ENCODE measurements at regions not wholly inside any gene's neighbourhood (a gene's known extent, or its start where the extent isn't known, plus 50 kb on each side); places are given as distances from the start of the nearest gene placed in this dataset.

GRCh38 chr5:124873713-124874112 lies 127.3 kb upstream of the ZNF608 start:
- Mint-ChIP-seq H3K36me3 (no peaks in the 10 kb centered on the region), H3K27me3 (no peaks in the 10 kb centered on the region)

GRCh38 chr5:124876566-124876965 lies 130.1 kb upstream of the ZNF608 start:
- no peaks in the 10 kb centered on the region for H3K4me1 ChIP-seq (ENCODE audit: control insufficient read depth, insufficient read depth, low read length, poor library complexity, severe bottlenecking)
- no peaks in the 10 kb centered on the region for H3K36me3 ChIP-seq (ENCODE audit: control insufficient read depth, insufficient read depth, low read length)
- no peaks in the 10 kb centered on the region for H3K27me3 Mint-ChIP-seq
- no peak overlapping the region for H3K27ac ChIP-seq (ENCODE audit: insufficient read depth, low read length, poor library complexity, severe bottlenecking)
- ATAC-seq (ENCODE audit: low read depth in 2 of 2) (no peak), DNase-seq (no peak)
- no peaks in the 10 kb centered on the region for H3K4me1 Mint-ChIP-seq
- no peak overlapping the region for H3K4me3 Mint-ChIP-seq
- H3K27ac Mint-ChIP-seq, result no peak overlapping the region
- no peaks in the 10 kb centered on the region for H3K36me3 Mint-ChIP-seq
- peaks cover 0 to 4% (median 0%) of the 10 kb centered on the region in 7 donors for H3K9me3 Mint-ChIP-seq
- no peaks in the 10 kb centered on the region for H3K9me3 ChIP-seq (ENCODE audit: control insufficient read depth in 2 of 2, low read length in 2 of 2)
- H3K27me3 ChIP-seq (ENCODE audit: control insufficient read depth, insufficient read depth, low read length), result no peaks in the 10 kb centered on the region
- no peak overlapping the region for H3K4me3 ChIP-seq (ENCODE audit: low read depth, low read length)

More at GRCh38 chr5:124873713-124874112, 127.3 kb upstream of the ZNF608 start:
- H3K9me3 ChIP-seq (ENCODE audit: control insufficient read depth in 2 of 2, low read length in 2 of 2), result no peaks in the 10 kb centered on the region
- Mint-ChIP-seq H3K9me3 (peaks cover 0 to 4% (median 0%) of the 10 kb centered on the region in 7 donors), H3K27ac (no peak overlapping the region), H3K4me1 (no peaks in the 10 kb centered on the region), H3K4me3 (no peak overlapping the region)
- DNase-seq, result no peak
- no peaks in the 10 kb centered on the region for H3K4me1 ChIP-seq (ENCODE audit: control insufficient read depth, insufficient read depth, low read length, poor library complexity, severe bottlenecking)
- no peaks in the 10 kb centered on the region for H3K36me3 ChIP-seq (ENCODE audit: control insufficient read depth, insufficient read depth, low read length)
- H3K27ac ChIP-seq (ENCODE audit: insufficient read depth, low read length, poor library complexity, severe bottlenecking), result no peak overlapping the region
- no peak overlapping the region for H3K4me3 ChIP-seq (ENCODE audit: low read depth, low read length)
- H3K27me3 ChIP-seq (ENCODE audit: control insufficient read depth, insufficient read depth, low read length), result no peaks in the 10 kb centered on the region
- no peak for ATAC-seq (ENCODE audit: low read depth in 2 of 2)

DNA sequence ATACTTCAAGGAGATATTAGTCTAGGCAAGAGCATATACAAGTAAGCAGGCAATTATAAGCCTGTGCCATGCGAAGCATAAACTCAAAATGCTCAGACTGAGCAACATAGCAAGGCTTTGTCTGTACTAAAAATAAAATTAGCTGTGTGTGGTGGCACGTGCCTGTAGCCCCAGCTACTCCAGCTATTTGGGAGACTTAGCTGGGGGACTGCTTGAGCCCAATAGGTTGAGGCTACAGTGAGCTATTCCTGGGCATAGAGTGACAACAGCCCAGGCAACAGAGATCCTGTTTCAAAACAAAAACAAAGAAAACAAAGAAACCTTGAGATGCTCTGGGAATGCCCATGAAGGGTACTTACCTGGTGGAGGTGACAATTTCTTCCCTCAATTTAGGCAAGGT lies 130.5 kb upstream of the ZNF608 start:
- peaks cover 0 to 4% (median 0%) of the 10 kb centered on the region in 7 donors for H3K9me3 Mint-ChIP-seq
- H3K27ac Mint-ChIP-seq, result no peak overlapping the region
- H3K27me3 Mint-ChIP-seq, result no peaks in the 10 kb centered on the region
- no peaks in the 10 kb centered on the region for H3K4me1 Mint-ChIP-seq
- Histone ChIP-seq H3K4me3 (ENCODE audit: low read depth, low read length) (no peak overlapping the region), H3K27ac (ENCODE audit: insufficient read depth, low read length, poor library complexity, severe bottlenecking) (no peak overlapping the region), H3K36me3 (ENCODE audit: control insufficient read depth, insufficient read depth, low read length) (no peaks in the 10 kb centered on the region), H3K4me1 (ENCODE audit: control insufficient read depth, insufficient read depth, low read length, poor library complexity, severe bottlenecking) (no peaks in the 10 kb centered on the region), H3K27me3 (ENCODE audit: control insufficient read depth, insufficient read depth, low read length) (no peaks in the 10 kb centered on the region), H3K9me3 (ENCODE audit: control insufficient read depth in 2 of 2, low read length in 2 of 2) (no peaks in the 10 kb centered on the region)
- H3K36me3 Mint-ChIP-seq, result no peaks in the 10 kb centered on the region
- ATAC-seq (ENCODE audit: low read depth in 2 of 2) (no peak), DNase-seq (no peak)
- H3K4me3 Mint-ChIP-seq, result no peak overlapping the region

GRCh38 chr5:124877501-124878146 lies 131.2 kb upstream of the ZNF608 start:
- no peaks in the 10 kb centered on the region for H3K36me3 Mint-ChIP-seq
- H3K4me1 ChIP-seq (ENCODE audit: control insufficient read depth, insufficient read depth, low read length, poor library complexity, severe bottlenecking), result no peaks in the 10 kb centered on the region
- no peaks in the 10 kb centered on the region for H3K36me3 ChIP-seq (ENCODE audit: control insufficient read depth, insufficient read depth, low read length)
- H3K9me3 Mint-ChIP-seq, result peaks cover 0 to 4% (median 0%) of the 10 kb centered on the region in 7 donors
- DNase-seq (no peak), ATAC-seq (ENCODE audit: low read depth in 2 of 2) (no peak)
- no peak overlapping the region for H3K4me3 Mint-ChIP-seq
- no peaks in the 10 kb centered on the region for H3K27me3 Mint-ChIP-seq
- H3K27ac ChIP-seq (ENCODE audit: insufficient read depth, low read length, poor library complexity, severe bottlenecking), result no peak overlapping the region
- no peak overlapping the region for H3K27ac Mint-ChIP-seq
- no peaks in the 10 kb centered on the region for H3K4me1 Mint-ChIP-seq
- no peak overlapping the region for H3K4me3 ChIP-seq (ENCODE audit: low read depth, low read length)
- no peaks in the 10 kb centered on the region for H3K9me3 ChIP-seq (ENCODE audit: control insufficient read depth in 2 of 2, low read length in 2 of 2)
- H3K27me3 ChIP-seq (ENCODE audit: control insufficient read depth, insufficient read depth, low read length), result no peaks in the 10 kb centered on the region

DNA sequence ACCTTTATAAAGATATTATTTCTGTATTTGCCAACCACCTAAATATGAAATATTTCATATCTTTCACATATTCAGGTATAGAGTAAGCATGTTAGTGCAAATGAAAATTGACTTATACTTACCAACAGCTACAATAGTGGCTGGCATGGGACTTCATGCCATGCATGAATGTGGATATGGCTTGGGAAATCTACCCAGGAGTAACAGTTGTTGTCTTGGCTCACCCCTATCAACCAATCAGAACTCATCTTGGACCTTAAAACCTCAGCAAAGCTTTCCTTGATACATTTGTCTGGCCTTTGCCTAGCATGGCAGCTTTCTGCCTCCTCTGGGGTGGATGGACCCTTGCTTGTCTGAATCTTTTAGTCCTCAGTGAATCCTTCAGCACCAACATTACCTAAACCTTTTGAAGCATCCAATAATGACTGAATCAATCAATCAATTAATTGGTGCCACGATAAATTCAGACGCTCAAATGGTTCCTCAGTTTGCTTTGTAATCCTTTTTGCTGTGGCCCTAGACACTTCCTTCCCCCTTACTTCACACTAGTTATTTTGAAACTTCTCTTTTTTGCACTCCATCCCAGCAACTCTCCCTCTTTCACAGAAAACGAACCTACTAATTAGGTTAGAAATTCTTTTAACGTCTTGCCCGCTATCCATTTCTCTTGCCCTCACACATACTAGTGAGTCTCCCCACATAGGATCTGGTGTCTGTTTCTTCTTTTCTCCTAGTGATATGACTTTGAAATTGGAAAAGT lies 132.3 kb upstream of the ZNF608 start:
- no peaks in the 10 kb centered on the region for H3K4me1 ChIP-seq (ENCODE audit: control insufficient read depth, insufficient read depth, low read length, poor library complexity, severe bottlenecking)
- DNase-seq (no peak), ATAC-seq (ENCODE audit: low read depth in 2 of 2) (no peak)
- H3K36me3 ChIP-seq (ENCODE audit: control insufficient read depth, insufficient read depth, low read length), result no peaks in the 10 kb centered on the region
- peaks cover 0 to 4% (median 0%) of the 10 kb centered on the region in 7 donors for H3K9me3 Mint-ChIP-seq
- no peaks in the 10 kb centered on the region for H3K36me3 Mint-ChIP-seq
- H3K9me3 ChIP-seq (ENCODE audit: control insufficient read depth in 2 of 2, low read length in 2 of 2), result no peaks in the 10 kb centered on the region
- no peak overlapping the region for H3K4me3 ChIP-seq (ENCODE audit: low read depth, low read length)
- no peaks in the 10 kb centered on the region for H3K27me3 Mint-ChIP-seq
- H3K4me3 Mint-ChIP-seq, result no peak overlapping the region
- no peaks in the 10 kb centered on the region for H3K27me3 ChIP-seq (ENCODE audit: control insufficient read depth, insufficient read depth, low read length)
- H3K27ac ChIP-seq (ENCODE audit: insufficient read depth, low read length, poor library complexity, severe bottlenecking), result no peak overlapping the region
- no peak overlapping the region for H3K27ac Mint-ChIP-seq
- H3K4me1 Mint-ChIP-seq, result no peaks in the 10 kb centered on the region

DNA sequence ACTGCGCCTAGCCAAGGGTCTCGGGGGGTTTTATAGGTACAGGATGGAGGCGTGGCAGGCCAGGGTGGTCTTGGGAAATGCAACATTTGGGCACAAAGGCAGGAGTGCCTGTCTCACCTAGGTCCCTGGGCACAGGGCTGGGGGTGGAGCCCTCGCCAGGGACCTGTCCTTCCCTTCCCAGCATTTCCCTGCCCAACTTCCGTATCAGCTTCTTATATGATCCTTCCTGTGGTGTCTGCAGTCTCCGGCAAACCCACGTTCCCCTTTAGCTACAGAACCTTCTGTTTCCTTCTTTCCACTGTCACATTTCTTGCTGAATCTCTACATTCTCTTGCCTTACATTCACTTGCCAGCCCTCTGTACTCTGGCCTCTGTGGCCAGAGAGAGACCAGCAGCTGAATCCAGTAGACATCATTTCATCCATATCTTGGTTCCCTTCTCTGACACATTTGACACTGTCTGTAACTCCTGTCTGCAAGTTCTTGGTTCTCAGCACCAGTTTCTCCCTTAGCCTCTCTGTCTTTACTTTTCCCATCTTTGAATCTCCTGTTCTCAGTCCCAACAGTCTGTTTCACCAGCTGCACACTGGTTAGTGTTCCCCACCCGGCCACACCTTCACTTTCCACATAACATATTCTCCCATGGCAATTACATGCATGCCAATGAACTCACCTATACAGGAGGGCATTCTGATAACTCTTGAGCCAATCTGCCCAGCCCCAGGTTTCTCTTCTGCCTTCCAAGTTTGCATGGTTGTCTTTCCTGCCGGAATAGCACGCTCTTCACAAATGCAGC lies 134.7 kb upstream of the ZNF608 start:
- H3K27ac ChIP-seq (ENCODE audit: insufficient read depth, low read length, poor library complexity, severe bottlenecking), result no peak overlapping the region
- no peaks in the 10 kb centered on the region for H3K27me3 Mint-ChIP-seq
- no peaks in the 10 kb centered on the region for H3K4me1 Mint-ChIP-seq
- no peaks in the 10 kb centered on the region for H3K27me3 ChIP-seq (ENCODE audit: control insufficient read depth, insufficient read depth, low read length)
- H3K4me3 Mint-ChIP-seq, result no peak overlapping the region
- H3K36me3 ChIP-seq (ENCODE audit: control insufficient read depth, insufficient read depth, low read length), result no peaks in the 10 kb centered on the region
- H3K9me3 Mint-ChIP-seq, result peaks cover 0 to 4% (median 0%) of the 10 kb centered on the region in 7 donors
- H3K4me3 ChIP-seq (ENCODE audit: low read depth, low read length), result no peak overlapping the region
- DNase-seq (no peak), ATAC-seq (ENCODE audit: low read depth in 2 of 2) (no peak)
- no peak overlapping the region for H3K27ac Mint-ChIP-seq
- no peaks in the 10 kb centered on the region for H3K36me3 Mint-ChIP-seq
- no peaks in the 10 kb centered on the region for H3K9me3 ChIP-seq (ENCODE audit: control insufficient read depth in 2 of 2, low read length in 2 of 2)
- no peaks in the 10 kb centered on the region for H3K4me1 ChIP-seq (ENCODE audit: control insufficient read depth, insufficient read depth, low read length, poor library complexity, severe bottlenecking)

DNA sequence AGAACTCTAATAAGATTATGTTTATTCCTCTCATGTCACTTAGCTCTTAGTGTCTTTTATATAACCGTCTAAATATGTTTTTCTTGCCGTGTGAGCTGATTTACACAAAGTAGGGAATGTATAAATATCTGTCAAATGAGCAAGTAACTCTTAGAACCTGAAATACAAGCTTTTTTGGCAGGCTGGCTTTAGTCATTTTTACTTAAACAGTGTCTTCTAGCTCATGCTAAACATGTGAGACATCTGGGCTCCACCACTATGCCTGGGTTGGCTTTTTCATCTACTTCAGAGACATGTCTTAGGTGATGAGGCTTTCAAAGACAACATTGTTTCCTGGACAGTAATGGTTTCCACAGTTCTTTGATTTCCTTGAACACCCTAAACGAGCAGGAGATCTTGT lies 137.2 kb upstream of the ZNF608 start:
- Histone ChIP-seq H3K4me1 (ENCODE audit: control insufficient read depth, insufficient read depth, low read length, poor library complexity, severe bottlenecking) (no peaks in the 10 kb centered on the region), H3K27me3 (ENCODE audit: control insufficient read depth, insufficient read depth, low read length) (no peaks in the 10 kb centered on the region), H3K9me3 (ENCODE audit: control insufficient read depth in 2 of 2, low read length in 2 of 2) (no peaks in the 10 kb centered on the region), H3K36me3 (ENCODE audit: control insufficient read depth, insufficient read depth, low read length) (no peaks in the 10 kb centered on the region), H3K4me3 (ENCODE audit: low read depth, low read length) (no peak overlapping the region), H3K27ac (ENCODE audit: insufficient read depth, low read length, poor library complexity, severe bottlenecking) (no peak overlapping the region)
- no peaks in the 10 kb centered on the region for H3K9me3 Mint-ChIP-seq
- no peaks in the 10 kb centered on the region for H3K4me1 Mint-ChIP-seq
- no peaks in the 10 kb centered on the region for H3K27me3 Mint-ChIP-seq
- no peak for ATAC-seq (ENCODE audit: low read depth in 2 of 2)
- no peak overlapping the region for H3K4me3 Mint-ChIP-seq
- no peak for DNase-seq
- H3K27ac Mint-ChIP-seq, result no peak overlapping the region
- no peaks in the 10 kb centered on the region for H3K36me3 Mint-ChIP-seq
